GM12873 (cell line): ENCODE measurements at regions not wholly inside any gene's neighbourhood (a gene's known extent, or its start where the extent isn't known, plus 50 kb on each side); places are given as distances from the start of the nearest gene placed in this dataset.

Source experiments
- CTCF ChIP-seq: IDR thresholded peaks from 2 replicates; pipeline ENCODE4 v1.5.1; 2012; ENCODE audit warnings: low read depth, mild to moderate bottlenecking, moderate library complexity, low read length, control low read depth; ENCODE audit not compliant: insufficient read depth; ENCODE audit errors: missing control alignments

GRCh38 chr9:16205455-16205854, 652.6 kb downstream of the CCDC171 start:
- TF ChIP-seq CTCF = no peak

- no peak for TF ChIP-seq CTCF
Measured at GRCh38 chr9:16206518-16206917, 653.7 kb downstream of the CCDC171 start.

GRCh38 chr9:16207161-16207560, 654.3 kb downstream of the CCDC171 start:
- TF ChIP-seq CTCF = no peak

- no peak for TF ChIP-seq CTCF
Measured at GRCh38 chr9:16210440-16210839, 657.6 kb downstream of the CCDC171 start.

- no peak for TF ChIP-seq CTCF
Measured at GRCh38 chr9:16211946-16212345, 658.5 kb downstream of the BNC2 start.

- TF ChIP-seq CTCF = no peak
Measured at GRCh38 chr9:16213781-16214515, 656.5 kb downstream of the BNC2 start.

- no peak for TF ChIP-seq CTCF
Measured at GRCh38 chr9:16214677-16215352, 655.7 kb downstream of the BNC2 start.
